ENCODE measurements at regions not wholly inside any gene's neighbourhood (a gene's known extent, or its start where the extent isn't known, plus 50 kb on each side); places are given as distances from the start of the nearest gene placed in this dataset.

- H3K4me3 ChIP-seq (ENCODE audit: low read length in 2 of 2): no peak overlapping the region
- no peak for DNase-seq (ENCODE audit: low spot score)
- no peaks in the 10 kb centered on the region for H3K36me3 ChIP-seq (replicated peaks in 1 of 2; ENCODE audit: control insufficient read depth in 2 of 2, insufficient read depth in 2 of 2, low read length in 2 of 2)
- H3K23ac ChIP-seq (ENCODE audit: low read depth, low read length, poor library complexity): no peak overlapping the region
- no peaks in the 10 kb centered on the region for H3K4me1 ChIP-seq (ENCODE audit: control insufficient read depth in 2 of 2, insufficient read depth in 1 of 2, low read depth in 1 of 2, low read length in 2 of 2)
- no peaks in the 10 kb centered on the region for H3K9me3 ChIP-seq (replicated peaks in 1 of 2; ENCODE audit: control insufficient read depth in 2 of 2, insufficient read depth in 1 of 2, low read depth in 1 of 2, low read length in 2 of 2)
- no peak overlapping the region for H2BK15ac ChIP-seq (ENCODE audit: low read length)
- H3K9ac ChIP-seq (ENCODE audit: low read depth, low read length, poor library complexity): no peak overlapping the region
- H2AK5ac ChIP-seq (ENCODE audit: low read depth, low read length): no peak overlapping the region
- no peak overlapping the region for H3K27ac ChIP-seq (replicated peaks; ENCODE audit: low read length)
- H2BK120ac ChIP-seq (ENCODE audit: low read depth, low read length): no peak overlapping the region
- H3K4me2 ChIP-seq (ENCODE audit: insufficient read depth, low read length, poor library complexity, severe bottlenecking): no peak overlapping the region
- no peak overlapping the region for H3K18ac ChIP-seq (ENCODE audit: low read length)
- H3K4ac ChIP-seq (ENCODE audit: low read length): no peak overlapping the region
- no peaks in the 10 kb centered on the region for H3K27me3 ChIP-seq (ENCODE audit: control insufficient read depth in 3 of 3, insufficient read depth in 3 of 3, low read depth in 1 of 3, low read length in 3 of 3)
- no peak overlapping the region for H4K8ac ChIP-seq (ENCODE audit: low read depth, low read length)
- H2BK5ac ChIP-seq (ENCODE audit: low read length): no peak overlapping the region
- H2AFZ ChIP-seq (ENCODE audit: low read length): no peak overlapping the region
- no peak overlapping the region for H4K91ac ChIP-seq (ENCODE audit: low read depth, low read length, poor library complexity)
- H3K79me1 ChIP-seq (ENCODE audit: low read depth, low read length): no peaks in the 10 kb centered on the region
- no CpG with 5 or more reads among the region's 2 CpGs for WGBS, 2 donors (ENCODE audit: extremely low coverage in 2 of 2, insufficient read length in 2 of 2, insufficient replicate concordance in 1 of 2)
- no peak overlapping the region for H2BK12ac ChIP-seq (ENCODE audit: low read length)
- H3K14ac ChIP-seq (ENCODE audit: low read length): no peak overlapping the region
These were observed 587.1 kb downstream of the LMO4 start for GRCh38 chr1:87915771-87916170.

DNA sequence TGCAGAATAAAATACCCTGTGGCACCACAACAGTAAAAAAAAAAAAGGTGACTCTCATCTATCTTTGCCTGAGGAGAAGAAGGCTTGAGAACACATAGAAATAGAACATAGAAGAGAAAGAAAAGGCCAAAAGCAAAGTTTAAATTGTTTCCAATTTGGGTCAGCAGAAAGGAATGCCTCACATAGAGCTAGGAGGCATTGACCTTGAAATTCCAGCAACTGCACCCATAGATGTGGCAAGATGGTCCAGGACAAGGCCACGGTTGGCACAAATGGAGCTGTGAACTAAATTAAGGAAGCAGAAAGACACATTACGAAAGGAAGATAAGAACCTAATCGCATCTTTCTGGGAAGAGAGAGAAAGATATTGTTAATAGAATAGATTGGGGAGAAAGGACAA, 588.3 kb downstream of the LMO4 start:
- Histone ChIP-seq H2AK5ac (ENCODE audit: low read depth, low read length) (no peak overlapping the region), H3K36me3 (replicated peaks in 1 of 2; ENCODE audit: control insufficient read depth in 2 of 2, insufficient read depth in 2 of 2, low read length in 2 of 2) (no peaks in the 10 kb centered on the region), H2BK12ac (ENCODE audit: low read length) (no peak overlapping the region), H3K9ac (ENCODE audit: low read depth, low read length, poor library complexity) (no peak overlapping the region), H2AFZ (ENCODE audit: low read length) (no peak overlapping the region), H3K27ac (replicated peaks; ENCODE audit: low read length) (no peak overlapping the region), H4K91ac (ENCODE audit: low read depth, low read length, poor library complexity) (no peak overlapping the region), H3K23ac (ENCODE audit: low read depth, low read length, poor library complexity) (no peak overlapping the region), H4K8ac (ENCODE audit: low read depth, low read length) (no peak overlapping the region), H2BK5ac (ENCODE audit: low read length) (no peak overlapping the region), H2BK120ac (ENCODE audit: low read depth, low read length) (no peak overlapping the region), H3K14ac (ENCODE audit: low read length) (no peak overlapping the region), H2BK15ac (ENCODE audit: low read length) (no peak overlapping the region), H3K4me1 (ENCODE audit: control insufficient read depth in 2 of 2, insufficient read depth in 1 of 2, low read depth in 1 of 2, low read length in 2 of 2) (no peaks in the 10 kb centered on the region), H3K4me3 (ENCODE audit: low read length in 2 of 2) (no peak overlapping the region), H3K9me3 (replicated peaks in 1 of 2; ENCODE audit: control insufficient read depth in 2 of 2, insufficient read depth in 1 of 2, low read depth in 1 of 2, low read length in 2 of 2) (no peaks in the 10 kb centered on the region), H3K27me3 (ENCODE audit: control insufficient read depth in 3 of 3, insufficient read depth in 3 of 3, low read depth in 1 of 3, low read length in 3 of 3) (no peaks in the 10 kb centered on the region), H3K18ac (ENCODE audit: low read length) (no peak overlapping the region), H3K79me1 (ENCODE audit: low read depth, low read length) (no peaks in the 10 kb centered on the region), H3K4me2 (ENCODE audit: insufficient read depth, low read length, poor library complexity, severe bottlenecking) (no peak overlapping the region), H3K4ac (ENCODE audit: low read length) (no peak overlapping the region)
- WGBS, 2 donors (ENCODE audit: extremely low coverage in 2 of 2, insufficient read length in 2 of 2, insufficient replicate concordance in 1 of 2): no CpG with 5 or more reads among the region's 3 CpGs
- DNase-seq (ENCODE audit: low spot score): no peak

GRCh38 chr1:87918398-87918797, 589.7 kb downstream of the LMO4 start:
- H3K79me1 ChIP-seq (ENCODE audit: low read depth, low read length): no peaks in the 10 kb centered on the region
- DNase-seq (ENCODE audit: low spot score): no peak
- H2BK5ac ChIP-seq (ENCODE audit: low read length): no peak overlapping the region
- WGBS, 2 donors (ENCODE audit: extremely low coverage in 2 of 2, insufficient read length in 2 of 2, insufficient replicate concordance in 1 of 2): no CpG with 5 or more reads among the region's 1 CpG
- no peak overlapping the region for H2AK5ac ChIP-seq (ENCODE audit: low read depth, low read length)
- H3K27me3 ChIP-seq (ENCODE audit: control insufficient read depth in 3 of 3, insufficient read depth in 3 of 3, low read depth in 1 of 3, low read length in 3 of 3): no peaks in the 10 kb centered on the region
- H3K4me2 ChIP-seq (ENCODE audit: insufficient read depth, low read length, poor library complexity, severe bottlenecking): no peak overlapping the region
- H3K14ac ChIP-seq (ENCODE audit: low read length): no peak overlapping the region
- no peak overlapping the region for H3K9ac ChIP-seq (ENCODE audit: low read depth, low read length, poor library complexity)
- H3K9me3 ChIP-seq (replicated peaks in 1 of 2; ENCODE audit: control insufficient read depth in 2 of 2, insufficient read depth in 1 of 2, low read depth in 1 of 2, low read length in 2 of 2): no peaks in the 10 kb centered on the region
- H3K27ac ChIP-seq (replicated peaks; ENCODE audit: low read length): no peak overlapping the region
- H3K36me3 ChIP-seq (replicated peaks in 1 of 2; ENCODE audit: control insufficient read depth in 2 of 2, insufficient read depth in 2 of 2, low read length in 2 of 2): no peaks in the 10 kb centered on the region
- H3K4me1 ChIP-seq (ENCODE audit: control insufficient read depth in 2 of 2, insufficient read depth in 1 of 2, low read depth in 1 of 2, low read length in 2 of 2): no peaks in the 10 kb centered on the region
- no peak overlapping the region for H2BK15ac ChIP-seq (ENCODE audit: low read length)
- no peak overlapping the region for H2AFZ ChIP-seq (ENCODE audit: low read length)
- H2BK12ac ChIP-seq (ENCODE audit: low read length): no peak overlapping the region
- no peak overlapping the region for H4K91ac ChIP-seq (ENCODE audit: low read depth, low read length, poor library complexity)
- no peak overlapping the region for H3K4me3 ChIP-seq (ENCODE audit: low read length in 2 of 2)
- no peak overlapping the region for H3K4ac ChIP-seq (ENCODE audit: low read length)
- H3K18ac ChIP-seq (ENCODE audit: low read length): no peak overlapping the region
- no peak overlapping the region for H3K23ac ChIP-seq (ENCODE audit: low read depth, low read length, poor library complexity)
- no peak overlapping the region for H4K8ac ChIP-seq (ENCODE audit: low read depth, low read length)
- H2BK120ac ChIP-seq (ENCODE audit: low read depth, low read length): no peak overlapping the region

DNA sequence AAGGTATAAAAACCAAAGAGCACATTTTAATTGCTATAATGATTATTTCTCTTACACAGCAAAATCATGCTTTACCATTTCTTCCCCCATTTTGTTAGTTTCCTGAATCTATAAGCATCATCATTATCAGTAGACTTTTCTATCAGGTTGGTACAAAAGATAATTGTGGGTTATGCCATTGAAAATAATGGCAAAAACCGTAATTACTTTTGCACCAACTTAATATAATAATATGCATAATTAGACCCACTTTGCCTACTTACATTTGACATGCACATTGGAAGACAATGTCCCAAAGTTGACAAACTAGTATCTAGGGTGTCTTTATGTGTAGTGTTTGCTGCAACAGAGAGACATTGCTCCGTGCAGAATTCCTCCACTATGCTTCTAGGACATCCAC, 594.2 kb downstream of the LMO4 start:
- WGBS, 2 donors (ENCODE audit: extremely low coverage in 2 of 2, insufficient read length in 2 of 2, insufficient replicate concordance in 1 of 2): no CpG with 5 or more reads among the region's 2 CpGs
- no peak overlapping the region for H2BK12ac ChIP-seq (ENCODE audit: low read length)
- H3K18ac ChIP-seq (ENCODE audit: low read length): no peak overlapping the region
- H3K14ac ChIP-seq (ENCODE audit: low read length): no peak overlapping the region
- no peaks in the 10 kb centered on the region for H3K79me1 ChIP-seq (ENCODE audit: low read depth, low read length)
- no peak overlapping the region for H3K4me3 ChIP-seq (ENCODE audit: low read length in 2 of 2)
- no peaks in the 10 kb centered on the region for H3K9me3 ChIP-seq (replicated peaks in 1 of 2; ENCODE audit: control insufficient read depth in 2 of 2, insufficient read depth in 1 of 2, low read depth in 1 of 2, low read length in 2 of 2)
- no peaks in the 10 kb centered on the region for H3K36me3 ChIP-seq (replicated peaks in 1 of 2; ENCODE audit: control insufficient read depth in 2 of 2, insufficient read depth in 2 of 2, low read length in 2 of 2)
- no peak overlapping the region for H3K23ac ChIP-seq (ENCODE audit: low read depth, low read length, poor library complexity)
- no peaks in the 10 kb centered on the region for H3K4me1 ChIP-seq (ENCODE audit: control insufficient read depth in 2 of 2, insufficient read depth in 1 of 2, low read depth in 1 of 2, low read length in 2 of 2)
- H2AK5ac ChIP-seq (ENCODE audit: low read depth, low read length): no peak overlapping the region
- no peaks in the 10 kb centered on the region for H3K27me3 ChIP-seq (ENCODE audit: control insufficient read depth in 3 of 3, insufficient read depth in 3 of 3, low read depth in 1 of 3, low read length in 3 of 3)
- H3K4ac ChIP-seq (ENCODE audit: low read length): no peak overlapping the region
- no peak for DNase-seq (ENCODE audit: low spot score)
- no peak overlapping the region for H4K91ac ChIP-seq (ENCODE audit: low read depth, low read length, poor library complexity)
- H2BK5ac ChIP-seq (ENCODE audit: low read length): no peak overlapping the region
- no peak overlapping the region for H2BK120ac ChIP-seq (ENCODE audit: low read depth, low read length)
- H2BK15ac ChIP-seq (ENCODE audit: low read length): no peak overlapping the region
- no peak overlapping the region for H4K8ac ChIP-seq (ENCODE audit: low read depth, low read length)
- no peak overlapping the region for H3K9ac ChIP-seq (ENCODE audit: low read depth, low read length, poor library complexity)
- H2AFZ ChIP-seq (ENCODE audit: low read length): no peak overlapping the region
- no peak overlapping the region for H3K4me2 ChIP-seq (ENCODE audit: insufficient read depth, low read length, poor library complexity, severe bottlenecking)
- no peak overlapping the region for H3K27ac ChIP-seq (replicated peaks; ENCODE audit: low read length)
